Nephron (organoid): ENCODE measurements at regions not wholly inside any gene's neighbourhood (a gene's known extent, or its start where the extent isn't known, plus 50 kb on each side); places are given as distances from the start of the nearest gene placed in this dataset.
A peak's percentile ranks its signal among the peaks of the same experiment; 100 is the strongest.

Experiments
- H3K27ac Mint-ChIP-seq, 3 experiments: 2 replicates each; pipeline ENCODE4 v1.8.0; 2020; ENCODE audit warnings: mixed read lengths in 3 of 3, mild to moderate bottlenecking in 2 of 3, moderate library complexity in 1 of 3
- H3K27me3 Mint-ChIP-seq: 2 replicates; pipeline ENCODE4 v1.8.0; 2021; ENCODE audit warnings: low read depth, mild to moderate bottlenecking, moderate library complexity, mixed read lengths
- H3K36me3 Mint-ChIP-seq: 2 replicates; pipeline ENCODE4 v1.8.0; 2020; ENCODE audit warnings: low read depth, mixed read lengths
- H3K4me1 Mint-ChIP-seq: 2 replicates; pipeline ENCODE4 v1.8.0; 2020; ENCODE audit warnings: mixed read lengths
- H3K4me3 Mint-ChIP-seq, 3 experiments: 2 replicates each; pipeline ENCODE4 v1.8.0; 2020; ENCODE audit warnings: mild to moderate bottlenecking in 3 of 3, mixed read lengths in 3 of 3, moderate library complexity in 2 of 3
- H3K9me3 Mint-ChIP-seq: 2 replicates; pipeline ENCODE4 v1.8.0; 2020; ENCODE audit warnings: mixed read lengths
- TF ChIP-seq, protein P1 (sequence below), 3 experiments: fragments of 200-600 bp; sonication (generic); IDR thresholded peaks; one replicate each; pipeline ENCODE4 v1.5.0; 2021; ENCODE audit warnings: antibody characterized with exemption in 3 of 3; ENCODE audit not compliant: unreplicated experiment in 3 of 3

DNA sequence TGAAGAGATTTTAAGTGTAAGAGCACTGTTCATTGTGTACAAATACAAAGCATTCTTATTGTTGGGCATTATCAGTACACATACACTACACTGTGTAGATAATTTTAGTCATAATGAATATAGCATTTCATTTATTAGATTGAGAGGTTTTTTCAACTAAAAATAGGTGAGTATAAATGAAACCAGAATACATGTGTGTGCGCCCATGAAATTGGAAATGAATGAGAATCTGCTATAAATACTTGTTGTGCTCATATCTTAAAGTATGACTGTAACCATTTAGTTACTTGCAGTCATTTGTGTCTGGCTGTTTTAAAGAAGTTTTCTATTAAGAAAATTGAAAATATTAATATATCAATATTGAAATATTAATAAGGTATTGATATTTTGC lies 189.0 kb upstream of the MEF2C start:
- TF ChIP-seq, protein P1, sequence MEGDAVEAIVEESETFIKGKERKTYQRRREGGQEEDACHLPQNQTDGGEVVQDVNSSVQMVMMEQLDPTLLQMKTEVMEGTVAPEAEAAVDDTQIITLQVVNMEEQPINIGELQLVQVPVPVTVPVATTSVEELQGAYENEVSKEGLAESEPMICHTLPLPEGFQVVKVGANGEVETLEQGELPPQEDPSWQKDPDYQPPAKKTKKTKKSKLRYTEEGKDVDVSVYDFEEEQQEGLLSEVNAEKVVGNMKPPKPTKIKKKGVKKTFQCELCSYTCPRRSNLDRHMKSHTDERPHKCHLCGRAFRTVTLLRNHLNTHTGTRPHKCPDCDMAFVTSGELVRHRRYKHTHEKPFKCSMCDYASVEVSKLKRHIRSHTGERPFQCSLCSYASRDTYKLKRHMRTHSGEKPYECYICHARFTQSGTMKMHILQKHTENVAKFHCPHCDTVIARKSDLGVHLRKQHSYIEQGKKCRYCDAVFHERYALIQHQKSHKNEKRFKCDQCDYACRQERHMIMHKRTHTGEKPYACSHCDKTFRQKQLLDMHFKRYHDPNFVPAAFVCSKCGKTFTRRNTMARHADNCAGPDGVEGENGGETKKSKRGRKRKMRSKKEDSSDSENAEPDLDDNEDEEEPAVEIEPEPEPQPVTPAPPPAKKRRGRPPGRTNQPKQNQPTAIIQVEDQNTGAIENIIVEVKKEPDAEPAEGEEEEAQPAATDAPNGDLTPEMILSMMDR (IDR thresholded peaks at IDR 0.05; ENCODE audit: unreplicated experiment in 3 of 3) = no peak
- Mint-ChIP-seq H3K27ac (peak overlapping the region in 2 of 3 experiments; percentile 21 to 56), H3K27me3 (no peaks in the 10 kb centered on the region), H3K9me3 (no peaks in the 10 kb centered on the region), H3K36me3 (no peaks in the 10 kb centered on the region), H3K4me3 (no peak overlapping the region), H3K4me1 (peaks cover 31% of the 10 kb centered on the region)

GRCh38 chr5:89071101-89071940 lies 188.3 kb upstream of the MEF2C start:
- Mint-ChIP-seq H3K36me3 (no peaks in the 10 kb centered on the region), H3K27me3 (no peaks in the 10 kb centered on the region), H3K4me1 (peaks cover 31% of the 10 kb centered on the region), H3K27ac (peak overlapping the region in 2 of 3 experiments; percentile 56 to 57), H3K9me3 (no peaks in the 10 kb centered on the region), H3K4me3 (no peak overlapping the region)
- TF ChIP-seq, protein P1 (IDR thresholded peaks at IDR 0.05; ENCODE audit: unreplicated experiment in 3 of 3) = no peak

- Mint-ChIP-seq H3K36me3 (no peaks in the 10 kb centered on the region), H3K27me3 (no peaks in the 10 kb centered on the region), H3K4me1 (peaks cover 42% of the 10 kb centered on the region), H3K9me3 (no peaks in the 10 kb centered on the region), H3K4me3 (no peak overlapping the region), H3K27ac (peak overlapping the region in 2 of 3 experiments; percentile 74 to 89)
- TF ChIP-seq, protein P1 (IDR thresholded peaks at IDR 0.05; ENCODE audit: unreplicated experiment in 3 of 3) = no peak
Observed at GRCh38 chr5:89069591-89069990, 186.6 kb upstream of the MEF2C start.

GRCh38 chr5:89067362-89067761 lies 184.4 kb upstream of the MEF2C start:
- TF ChIP-seq, protein P1 (IDR thresholded peaks at IDR 0.05; ENCODE audit: unreplicated experiment in 3 of 3) = no peak
- H3K4me1 Mint-ChIP-seq = peaks cover 41% of the 10 kb centered on the region
- H3K36me3 Mint-ChIP-seq = no peaks in the 10 kb centered on the region

DNA sequence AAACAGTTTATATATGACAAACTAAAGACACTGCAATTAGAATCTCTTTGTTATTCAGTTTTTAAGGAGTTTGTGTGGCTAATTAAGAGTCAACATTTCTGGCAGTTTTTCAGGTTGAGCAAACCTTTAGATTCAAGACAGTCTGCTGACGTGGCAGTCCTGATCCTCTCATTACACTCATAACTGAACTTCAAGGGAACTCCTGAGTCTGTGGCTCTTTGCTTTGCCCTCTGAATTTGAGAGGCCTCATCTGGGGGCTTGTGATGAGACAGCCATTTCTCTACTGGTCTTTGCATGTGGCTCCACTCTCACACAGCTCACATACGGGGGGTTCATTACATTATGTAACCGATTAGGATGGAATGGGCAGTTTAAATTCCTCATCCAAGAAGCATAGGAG lies 182.9 kb upstream of the MEF2C start:
- Mint-ChIP-seq H3K4me1 (peaks cover 30% of the 10 kb centered on the region), H3K27me3 (peaks cover 3% of the 10 kb centered on the region)

More at GRCh38 chr5:89067362-89067761, 184.4 kb upstream of the MEF2C start:
- no peaks in the 10 kb centered on the region for H3K27me3 Mint-ChIP-seq
- no peaks in the 10 kb centered on the region for H3K9me3 Mint-ChIP-seq
- H3K4me3 Mint-ChIP-seq = no peak overlapping the region
- no peak overlapping the region for H3K27ac Mint-ChIP-seq

More for the DNA sequence above, 182.9 kb upstream of the MEF2C start:
- H3K36me3 Mint-ChIP-seq = no peaks in the 10 kb centered on the region
- TF ChIP-seq, protein P1 (IDR thresholded peaks at IDR 0.05; ENCODE audit: unreplicated experiment in 3 of 3) = no peak
- H3K9me3 Mint-ChIP-seq = no peaks in the 10 kb centered on the region
- no peak overlapping the region for H3K4me3 Mint-ChIP-seq
- peak overlapping the region; percentile 66 to 95 (median 90) for H3K27ac Mint-ChIP-seq
